ENCODE measurements at regions not wholly inside any gene's neighbourhood (a gene's known extent, or its start where the extent isn't known, plus 50 kb on each side); places are given as distances from the start of the nearest gene placed in this dataset.

- DNase-seq: no peak
Measured at GRCh38 chr9:23887781-23888180, 61.7 kb upstream of the ELAVL2 start.
